GM12891 (cell line): ENCODE measurements at regions not wholly inside any gene's neighbourhood (a gene's known extent, or its start where the extent isn't known, plus 50 kb on each side); places are given as distances from the start of the nearest gene placed in this dataset.
"Not testable (repeated sequence)": the region's sequence is repeated elsewhere in the genome, so short reads cannot be mapped to it uniquely, and the experiment has no call there.

Experiments
- DNase-seq: peaks from one replicate; pipeline ENCODE4 v3.0.0; 2011; ENCODE audit warnings: low spot score; ENCODE audit not compliant: insufficient read length
- FAIRE-seq: peaks from 2 replicates; lab custom pipeline; 2011; peaks lifted over from hg19 to GRCh38; lab: Jason Lieb, UNC
- PAX5 ChIP-seq: IDR thresholded peaks from 2 replicates; pipeline ENCODE4 v1.6.1; 2011; ENCODE audit warnings: low read length, moderate library complexity, mild to moderate bottlenecking; ENCODE audit not compliant: insufficient read depth, severe bottlenecking
- POLR2A ChIP-seq: IDR thresholded peaks from 2 replicates; pipeline ENCODE4 v1.6.1; 2011; ENCODE audit warnings: low read depth, low read length, control low read depth
- POLR2AphosphoS5 ChIP-seq: IDR thresholded peaks from 2 replicates; pipeline ENCODE4 v1.6.1; 2011; ENCODE audit warnings: low read depth, low read length, control low read depth
- POU2F2 ChIP-seq: IDR thresholded peaks from 2 replicates; pipeline ENCODE4 v1.6.1; 2011; ENCODE audit warnings: low read depth, mild to moderate bottlenecking, control low read depth, low read length, moderate library complexity
- SPI1 ChIP-seq: IDR thresholded peaks from 2 replicates; pipeline ENCODE4 v1.6.1; 2011; ENCODE audit warnings: low read depth, low read length, control low read depth
- TAF1 ChIP-seq: IDR thresholded peaks from 2 replicates; pipeline ENCODE4 v1.6.1; 2011; ENCODE audit warnings: low read depth, low read length, control low read depth

DNA sequence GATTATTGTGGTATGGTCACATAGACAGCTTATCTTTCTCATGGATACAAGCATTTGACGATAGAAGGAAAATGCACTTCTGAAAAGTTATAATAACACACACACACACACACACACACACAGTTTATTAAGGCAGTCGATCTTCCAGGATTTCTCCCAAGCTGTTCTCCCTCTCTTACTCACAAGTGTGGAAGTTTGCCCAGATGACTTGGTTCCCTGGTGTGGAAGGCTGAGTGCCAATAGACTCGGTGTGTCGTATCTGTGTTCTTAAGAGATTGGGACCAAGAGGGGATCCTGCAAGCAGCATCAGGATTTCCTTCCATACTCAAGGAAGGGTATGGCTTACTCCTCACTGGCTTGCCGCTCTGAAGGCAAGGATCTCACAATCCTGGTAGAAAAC is 279.6 kb downstream of the HS3ST3B1 start:
- no peak for DNase-seq
- FAIRE-seq = no peak
- TF ChIP-seq POU2F2 = no peak
- no peak for TF ChIP-seq TAF1
- TF ChIP-seq PAX5 = no peak
- no peak for TF ChIP-seq POLR2AphosphoS5
- no peak for TF ChIP-seq SPI1
- no peak for TF ChIP-seq POLR2A

DNA sequence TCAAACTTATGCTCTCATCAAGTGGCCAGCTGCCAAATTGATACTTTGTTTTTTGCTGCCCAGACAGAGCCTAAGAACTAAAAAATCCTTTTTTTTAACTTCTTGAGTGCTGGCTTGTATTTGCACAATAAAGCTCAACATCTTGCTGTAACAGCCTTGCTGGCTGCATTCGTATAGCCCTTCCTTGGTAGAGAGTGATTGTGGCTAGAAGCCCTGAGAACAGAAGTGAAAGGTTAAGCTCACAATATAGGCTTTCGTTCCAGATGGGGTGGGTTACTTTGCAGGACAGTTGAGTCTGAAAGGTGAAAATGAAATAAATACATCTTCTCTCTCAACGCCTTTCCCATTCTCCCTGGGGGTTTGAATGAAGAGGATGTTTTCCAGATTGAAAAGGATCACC is 278.8 kb downstream of the HS3ST3B1 start:
- no peak for FAIRE-seq
- no peak for DNase-seq
- TF ChIP-seq SPI1 (no peak), TAF1 (no peak), POU2F2 (no peak), PAX5 (no peak), POLR2A (no peak), POLR2AphosphoS5 (no peak)

- DNase-seq = no peak
- FAIRE-seq = no peak
- TF ChIP-seq TAF1 = no peak
- no peak for TF ChIP-seq PAX5
- TF ChIP-seq POLR2AphosphoS5 = no peak
- TF ChIP-seq POU2F2 = no peak
- TF ChIP-seq POLR2A = no peak
- TF ChIP-seq SPI1 = no peak
Observed at GRCh38 chr17:14575471-14575953, 274.6 kb downstream of the HS3ST3B1 start.

GRCh38 chr17:14560325-14560724 is 259.4 kb downstream of the HS3ST3B1 start:
- FAIRE-seq, DNase-seq: not testable (repeated sequence)

DNA sequence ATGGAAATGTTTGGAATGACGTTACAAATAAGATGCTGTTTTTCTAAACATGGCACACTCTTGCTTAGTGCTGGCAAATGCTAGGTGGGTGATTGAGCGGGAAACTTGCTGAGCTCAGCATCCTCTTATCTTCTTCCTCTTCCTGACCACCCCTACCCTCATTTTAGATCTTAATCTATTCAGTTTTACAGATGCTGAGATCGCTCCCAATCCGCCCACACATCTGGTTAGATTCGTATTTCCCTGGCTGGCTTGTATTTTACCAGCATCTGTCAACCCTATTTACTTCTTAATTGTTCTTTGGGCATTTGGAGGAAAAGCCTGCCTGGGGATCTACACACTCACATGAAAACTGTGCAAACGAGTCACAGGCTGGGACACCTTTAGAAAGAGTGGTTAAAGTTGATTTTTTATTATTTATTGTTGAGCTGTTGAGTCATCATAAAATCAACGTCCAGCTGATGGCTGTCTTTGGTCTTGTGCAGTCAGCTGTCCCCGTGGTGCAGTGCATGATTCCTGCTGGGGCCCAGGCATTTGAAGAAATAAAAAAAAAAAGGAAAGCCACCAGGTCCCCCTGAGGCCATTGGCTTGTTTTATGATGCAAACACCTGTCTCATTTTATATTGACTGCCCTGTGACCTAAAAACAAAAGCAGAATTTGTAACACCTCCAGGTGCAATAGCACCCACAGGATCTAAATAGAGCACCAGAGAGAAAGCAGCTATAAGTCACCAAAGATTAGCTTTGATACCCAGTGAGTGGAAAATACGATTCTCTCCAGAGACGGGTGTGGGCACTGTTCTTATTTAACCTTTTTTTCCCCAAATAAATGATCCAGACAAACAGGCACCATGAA is 258.6 kb downstream of the HS3ST3B1 start:
- FAIRE-seq = no peak
- TF ChIP-seq POLR2A (no peak), SPI1 (no peak), POU2F2 (no peak), PAX5 (no peak), TAF1 (no peak), POLR2AphosphoS5 (no peak)

DNA sequence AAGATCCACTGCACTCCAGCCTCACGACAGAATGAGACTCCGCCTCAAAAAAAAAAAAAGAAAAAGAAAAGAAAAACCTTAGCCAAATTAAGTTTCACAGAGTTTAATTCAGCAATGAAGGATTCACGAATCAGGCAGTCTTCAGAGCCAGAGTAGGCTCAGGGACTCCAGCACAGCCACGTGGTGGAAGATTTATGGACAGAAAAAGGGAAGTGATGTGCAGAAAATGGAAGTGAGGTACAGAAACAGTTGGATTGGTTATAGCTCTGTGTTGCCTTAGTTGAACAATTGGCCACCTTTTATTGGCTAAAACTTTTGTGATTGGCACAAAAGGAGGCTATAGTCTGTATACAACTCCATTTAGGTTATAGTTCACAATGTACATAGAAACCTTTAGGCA is 256.6 kb downstream of the HS3ST3B1 start:
- FAIRE-seq (no peak), DNase-seq (no peak)

More for the DNA sequence above, 258.6 kb downstream of the HS3ST3B1 start:
- DNase-seq = no peak

DNA sequence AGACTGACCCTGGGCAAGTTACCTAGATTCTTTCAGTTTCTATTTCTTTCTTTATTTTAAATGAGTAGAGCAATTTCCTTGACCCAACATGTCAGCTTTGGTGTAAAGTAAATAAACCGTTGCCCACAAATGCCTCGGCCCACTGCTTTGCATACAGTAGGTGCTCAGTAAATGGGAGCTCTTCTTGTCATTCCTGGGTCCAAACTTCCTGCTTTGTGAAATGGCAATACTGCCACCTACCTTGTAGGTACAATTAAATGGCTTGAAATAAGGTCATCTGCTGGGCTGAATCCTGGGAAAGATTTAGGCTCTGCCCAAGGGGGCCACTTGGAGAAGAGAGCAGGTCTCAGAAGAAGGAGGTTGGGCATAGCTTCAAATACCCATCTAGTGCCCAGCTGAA is 253.0 kb downstream of the HS3ST3B1 start:
- DNase-seq (no peak), FAIRE-seq (no peak)
- no peak for TF ChIP-seq POU2F2
- TF ChIP-seq SPI1 = no peak
- no peak for TF ChIP-seq POLR2AphosphoS5
- no peak for TF ChIP-seq PAX5
- TF ChIP-seq TAF1 = no peak
- no peak for TF ChIP-seq POLR2A

More for the DNA sequence above, 256.6 kb downstream of the HS3ST3B1 start:
- TF ChIP-seq SPI1 = peak; percentile 17; the same call in 1 of the 2 replicates
- no peak for TF ChIP-seq POLR2A

DNA sequence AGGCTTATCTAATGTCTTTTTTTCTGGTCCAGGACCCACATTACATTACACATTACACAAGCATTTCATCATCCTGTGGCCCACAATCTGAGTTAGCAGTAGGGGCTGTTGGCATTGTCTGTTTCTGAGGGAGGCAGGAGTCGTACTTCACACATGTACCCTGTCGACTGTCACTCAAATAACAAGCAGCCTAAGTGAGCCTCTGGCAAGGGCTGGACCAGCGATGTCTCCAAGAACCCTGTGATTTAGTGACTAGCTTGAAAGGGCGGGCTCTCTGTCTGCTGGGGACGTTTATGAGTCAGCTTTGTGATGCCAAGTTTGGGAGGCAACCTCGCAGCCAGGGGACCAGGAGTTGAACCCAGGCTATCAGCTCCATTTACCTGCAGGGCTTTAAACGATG is 251.4 kb downstream of the HS3ST3B1 start:
- FAIRE-seq (no peak), DNase-seq (no peak)
- TF ChIP-seq POLR2AphosphoS5 (no peak), POU2F2 (no peak), SPI1 (no peak), TAF1 (no peak), PAX5 (no peak)

DNA sequence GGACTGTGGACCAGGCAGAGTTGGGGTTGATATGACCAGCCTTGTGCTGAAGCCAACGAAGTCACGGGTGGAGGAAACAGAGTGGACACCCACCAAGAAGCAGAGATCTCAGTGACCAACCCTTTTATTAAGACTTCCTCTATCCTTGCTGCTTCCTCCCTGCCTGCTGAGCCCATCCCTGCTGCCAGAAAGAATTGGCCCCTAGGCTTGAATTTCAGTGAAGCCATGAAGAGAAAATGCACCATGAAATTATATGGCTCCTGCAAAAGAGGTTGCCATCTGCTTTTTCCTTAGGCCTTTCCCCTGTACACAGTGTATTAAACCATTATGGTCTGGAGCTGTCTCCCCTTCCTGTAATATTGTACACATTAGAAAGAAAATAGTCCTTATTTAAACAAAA is 246.7 kb downstream of the HS3ST3B1 start:
- DNase-seq (no peak), FAIRE-seq (no peak)
- TF ChIP-seq POU2F2 (no peak), PAX5 (no peak), POLR2A (no peak), SPI1 (no peak), TAF1 (no peak), POLR2AphosphoS5 (no peak)

GRCh38 chr17:14547016-14547415 is 246.1 kb downstream of the HS3ST3B1 start:
- DNase-seq (no peak), FAIRE-seq (no peak)
- TF ChIP-seq POLR2A (no peak), POLR2AphosphoS5 (no peak), SPI1 (no peak), POU2F2 (no peak), TAF1 (no peak), PAX5 (no peak)
